ENCODE measurements at regions not wholly inside any gene's neighbourhood (a gene's known extent, or its start where the extent isn't known, plus 50 kb on each side); places are given as distances from the start of the nearest gene placed in this dataset.
"Not testable (repeated sequence)": the region's sequence is repeated elsewhere in the genome, so short reads cannot be mapped to it uniquely, and the experiment has no call there.

GRCh38 chr2:198518935-198519334, 714.5 kb downstream of the PLCL1 start:
- no peak for DNase-seq (ENCODE audit: low spot score in 2 of 2)
- H3K4me3 ChIP-seq = no peak overlapping the region
- no peaks in the 10 kb centered on the region for H3K9me3 ChIP-seq
- H3K4me1 ChIP-seq = no peaks in the 10 kb centered on the region
- no peaks in the 10 kb centered on the region for H3K36me3 ChIP-seq
- WGBS = 92% methylated on average over 2 of the region's 2 CpGs
- no peak overlapping the region for H3K27ac ChIP-seq
- H3K27me3 ChIP-seq = no peaks in the 10 kb centered on the region
- no peak for TF ChIP-seq POLR2A (IDR thresholded peaks at IDR 0.05)
- no peak for TF ChIP-seq EP300 (IDR thresholded peaks at IDR 0.05)
- TF ChIP-seq, protein P1, sequence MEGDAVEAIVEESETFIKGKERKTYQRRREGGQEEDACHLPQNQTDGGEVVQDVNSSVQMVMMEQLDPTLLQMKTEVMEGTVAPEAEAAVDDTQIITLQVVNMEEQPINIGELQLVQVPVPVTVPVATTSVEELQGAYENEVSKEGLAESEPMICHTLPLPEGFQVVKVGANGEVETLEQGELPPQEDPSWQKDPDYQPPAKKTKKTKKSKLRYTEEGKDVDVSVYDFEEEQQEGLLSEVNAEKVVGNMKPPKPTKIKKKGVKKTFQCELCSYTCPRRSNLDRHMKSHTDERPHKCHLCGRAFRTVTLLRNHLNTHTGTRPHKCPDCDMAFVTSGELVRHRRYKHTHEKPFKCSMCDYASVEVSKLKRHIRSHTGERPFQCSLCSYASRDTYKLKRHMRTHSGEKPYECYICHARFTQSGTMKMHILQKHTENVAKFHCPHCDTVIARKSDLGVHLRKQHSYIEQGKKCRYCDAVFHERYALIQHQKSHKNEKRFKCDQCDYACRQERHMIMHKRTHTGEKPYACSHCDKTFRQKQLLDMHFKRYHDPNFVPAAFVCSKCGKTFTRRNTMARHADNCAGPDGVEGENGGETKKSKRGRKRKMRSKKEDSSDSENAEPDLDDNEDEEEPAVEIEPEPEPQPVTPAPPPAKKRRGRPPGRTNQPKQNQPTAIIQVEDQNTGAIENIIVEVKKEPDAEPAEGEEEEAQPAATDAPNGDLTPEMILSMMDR (IDR thresholded peaks at IDR 0.05) = no peak
- no peak for TF ChIP-seq POLR2AphosphoS5 (IDR thresholded peaks at IDR 0.05)

GRCh38 chr2:198517976-198518375, 713.6 kb downstream of the PLCL1 start:
- Histone ChIP-seq H3K9me3 (no peaks in the 10 kb centered on the region), H3K27me3 (no peaks in the 10 kb centered on the region), H3K4me1 (no peaks in the 10 kb centered on the region), H3K36me3 (no peaks in the 10 kb centered on the region), H3K4me3 (no peak overlapping the region), H3K27ac (no peak overlapping the region)
- 62% methylated on average over 2 of the region's 2 CpGs for WGBS
- TF ChIP-seq, protein P1 (IDR thresholded peaks at IDR 0.05) = no peak
- no peak for TF ChIP-seq POLR2A (IDR thresholded peaks at IDR 0.05)
- TF ChIP-seq POLR2AphosphoS5 (IDR thresholded peaks at IDR 0.05) = no peak
- no peak for TF ChIP-seq EP300 (IDR thresholded peaks at IDR 0.05)
- no peak for DNase-seq (ENCODE audit: low spot score in 2 of 2)

DNA sequence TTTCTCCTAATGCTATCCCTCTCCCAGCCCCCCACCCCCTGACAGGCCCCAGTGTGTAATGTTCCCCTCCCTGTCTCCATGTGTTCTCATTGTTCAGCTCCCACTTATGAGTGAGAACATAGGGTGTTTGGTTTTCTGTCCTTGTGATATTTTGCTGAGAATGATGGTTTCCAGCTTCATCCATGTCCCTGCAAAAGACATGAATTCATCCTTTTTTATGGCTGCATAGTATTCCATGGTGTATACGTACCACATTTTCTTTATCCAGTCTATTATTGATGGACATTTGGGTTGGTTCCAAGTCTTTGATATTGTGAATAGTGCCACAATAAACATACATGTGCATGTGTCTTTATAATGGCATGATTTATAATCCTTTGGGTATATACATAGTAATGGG, 704.2 kb downstream of the PLCL1 start:
- H3K27ac ChIP-seq; H3K4me1 ChIP-seq; H3K27me3 ChIP-seq; H3K4me3 ChIP-seq; H3K36me3 ChIP-seq; DNase-seq (ENCODE audit: low spot score in 2 of 2); H3K9me3 ChIP-seq: not testable (repeated sequence)
- 87% methylated on average over 1 of the region's 1 CpG for WGBS

DNA sequence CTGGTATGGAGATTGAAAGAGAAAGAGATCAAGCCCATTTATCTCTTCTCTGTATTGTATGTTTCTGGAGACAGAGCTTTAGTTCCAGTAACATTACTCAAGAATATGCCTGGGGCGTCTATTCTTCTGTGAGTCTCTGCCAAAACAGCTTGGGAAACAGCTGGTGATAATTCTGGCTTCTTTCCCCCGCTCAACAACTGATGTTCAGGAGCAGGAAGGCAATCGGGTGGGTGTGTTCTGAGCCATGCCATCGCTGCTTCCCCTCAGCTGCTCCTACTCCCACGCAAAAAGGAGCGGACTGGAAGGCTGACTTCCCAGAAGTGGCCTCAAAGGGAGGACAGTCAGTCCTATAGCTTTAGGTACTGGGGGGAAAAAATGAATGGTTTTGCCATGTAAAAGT, 695.1 kb downstream of the PLCL1 start:
- H3K27ac ChIP-seq = no peak overlapping the region
- no peaks in the 10 kb centered on the region for H3K27me3 ChIP-seq
- no peak overlapping the region for H3K4me3 ChIP-seq
- no peak for TF ChIP-seq POLR2AphosphoS5 (IDR thresholded peaks at IDR 0.05)
- TF ChIP-seq, protein P1 (IDR thresholded peaks at IDR 0.05) = no peak
- no peak for TF ChIP-seq POLR2A (IDR thresholded peaks at IDR 0.05)
- no peak for TF ChIP-seq EP300 (IDR thresholded peaks at IDR 0.05)
- no peaks in the 10 kb centered on the region for H3K36me3 ChIP-seq
- H3K4me1 ChIP-seq = no peaks in the 10 kb centered on the region
- DNase-seq (ENCODE audit: low spot score in 2 of 2) = no peak
- no peaks in the 10 kb centered on the region for H3K9me3 ChIP-seq
- 25% methylated on average over 6 of the region's 6 CpGs for WGBS

- Histone ChIP-seq H3K4me3 (no peak overlapping the region), H3K27ac (no peak overlapping the region), H3K4me1 (no peaks in the 10 kb centered on the region), H3K36me3 (no peaks in the 10 kb centered on the region), H3K27me3 (no peaks in the 10 kb centered on the region), H3K9me3 (no peaks in the 10 kb centered on the region)
- TF ChIP-seq, protein P1 (IDR thresholded peaks at IDR 0.05) = no peak
- TF ChIP-seq EP300 (IDR thresholded peaks at IDR 0.05) (no peak), POLR2AphosphoS5 (IDR thresholded peaks at IDR 0.05) (no peak), POLR2A (IDR thresholded peaks at IDR 0.05) (no peak)
- no peak for DNase-seq (ENCODE audit: low spot score in 2 of 2)
These were observed 694.1 kb downstream of the PLCL1 start for GRCh38 chr2:198498516-198498915.

- no peaks in the 10 kb centered on the region for H3K27me3 ChIP-seq
- no peak overlapping the region for H3K4me3 ChIP-seq
- DNase-seq (ENCODE audit: low spot score in 2 of 2) = no peak
- H3K4me1 ChIP-seq = no peaks in the 10 kb centered on the region
- no peaks in the 10 kb centered on the region for H3K36me3 ChIP-seq
- TF ChIP-seq POLR2AphosphoS5 (IDR thresholded peaks at IDR 0.05) (no peak), EP300 (IDR thresholded peaks at IDR 0.05) (no peak), POLR2A (IDR thresholded peaks at IDR 0.05) (no peak)
- TF ChIP-seq, protein P1 (IDR thresholded peaks at IDR 0.05) = no peak
- H3K9me3 ChIP-seq = no peaks in the 10 kb centered on the region
- H3K27ac ChIP-seq = no peak overlapping the region
These were observed 693.7 kb downstream of the PLCL1 start for GRCh38 chr2:198498048-198498447.

Data from suprapubic skin (tissue), 4 donors.